Parathyroid adenoma (tissue), 2 donors: ENCODE measurements at regions not wholly inside any gene's neighbourhood (a gene's known extent, or its start where the extent isn't known, plus 50 kb on each side); places are given as distances from the start of the nearest gene placed in this dataset.

Experiments used
- H2AFZ ChIP-seq: fragments of 300-600 bp; sonication (generic); one replicate; pipeline ENCODE4 v1.7.0; 2017; ENCODE audit warnings: antibody characterized with exemption, mild to moderate bottlenecking
- H3K27ac ChIP-seq: fragments of 300-600 bp; sonication (generic); one replicate; pipeline ENCODE4 v1.7.0; 2017
- H3K27me3 ChIP-seq: fragments of 300-600 bp; sonication (generic); one replicate; pipeline ENCODE4 v1.7.0; 2017; ENCODE audit warnings: low read length; ENCODE audit not compliant: control insufficient read depth, insufficient read depth
- H3K36me3 ChIP-seq: fragments of 300-600 bp; sonication (generic); one replicate; pipeline ENCODE4 v1.7.0; 2017; ENCODE audit warnings: low read length; ENCODE audit not compliant: control insufficient read depth, insufficient read depth
- H3K4me1 ChIP-seq: fragments of 300-600 bp; sonication (generic); one replicate; pipeline ENCODE4 v1.7.0; 2017; ENCODE audit warnings: control low read depth
- H3K4me2 ChIP-seq: fragments of 300-600 bp; sonication (generic); one replicate; pipeline ENCODE4 v1.7.0; 2017; ENCODE audit warnings: low read length
- H3K4me3 ChIP-seq: fragments of 300-600 bp; sonication (generic); one replicate; pipeline ENCODE4 v1.7.0; 2017; ENCODE audit warnings: low read depth, low read length
- H3K79me2 ChIP-seq: fragments of 300-600 bp; sonication (generic); one replicate; pipeline ENCODE4 v1.7.0; 2017; ENCODE audit warnings: control low read depth
- H3K9ac ChIP-seq: fragments of 300-600 bp; sonication (generic); one replicate; pipeline ENCODE4 v1.7.0; 2017; ENCODE audit warnings: mild to moderate bottlenecking
- H3K9me3 ChIP-seq: fragments of 300-600 bp; sonication (generic); one replicate; pipeline ENCODE4 v1.7.0; 2017; ENCODE audit warnings: low read length; ENCODE audit not compliant: control insufficient read depth
- CTCF ChIP-seq: fragments of 300-600 bp; sonication (generic); IDR thresholded peaks from one replicate; pipeline ENCODE4 v1.7.0; 2017; ENCODE audit warnings: antibody characterized with exemption, mild to moderate bottlenecking
- donor health status: primary hyperparathyroidism.

DNA sequence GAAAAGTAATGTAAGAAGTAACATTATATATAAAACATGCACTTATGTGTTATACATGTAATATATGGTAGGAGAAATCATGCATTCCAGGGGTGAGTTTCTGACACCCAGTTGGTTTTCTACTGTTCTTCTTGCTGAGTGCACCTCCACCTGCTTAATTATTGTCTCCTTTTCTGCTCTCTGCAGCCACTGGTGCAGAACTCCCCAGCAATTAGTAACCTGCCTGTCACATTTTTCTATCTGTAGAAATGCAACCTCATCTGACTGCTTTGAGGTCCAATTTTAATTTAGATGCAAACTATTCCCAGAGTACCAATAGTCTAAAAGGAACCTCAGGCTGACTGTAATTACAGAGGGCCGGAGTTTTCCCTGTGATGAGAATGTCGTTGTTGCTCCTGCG lies 842.1 kb downstream of the AACS start:
- Histone ChIP-seq H3K79me2 (no peaks in the 10 kb centered on the region), H3K9me3 (no peaks in the 10 kb centered on the region), H3K4me2 (no peak overlapping the region), H3K4me3 (no peak overlapping the region), H3K36me3 (no peaks in the 10 kb centered on the region), H3K27me3 (no peaks in the 10 kb centered on the region), H3K4me1 (no peaks in the 10 kb centered on the region), H3K27ac (no peak overlapping the region), H3K9ac (no peak overlapping the region), H2AFZ (no peak overlapping the region)
- no peak for TF ChIP-seq CTCF

DNA sequence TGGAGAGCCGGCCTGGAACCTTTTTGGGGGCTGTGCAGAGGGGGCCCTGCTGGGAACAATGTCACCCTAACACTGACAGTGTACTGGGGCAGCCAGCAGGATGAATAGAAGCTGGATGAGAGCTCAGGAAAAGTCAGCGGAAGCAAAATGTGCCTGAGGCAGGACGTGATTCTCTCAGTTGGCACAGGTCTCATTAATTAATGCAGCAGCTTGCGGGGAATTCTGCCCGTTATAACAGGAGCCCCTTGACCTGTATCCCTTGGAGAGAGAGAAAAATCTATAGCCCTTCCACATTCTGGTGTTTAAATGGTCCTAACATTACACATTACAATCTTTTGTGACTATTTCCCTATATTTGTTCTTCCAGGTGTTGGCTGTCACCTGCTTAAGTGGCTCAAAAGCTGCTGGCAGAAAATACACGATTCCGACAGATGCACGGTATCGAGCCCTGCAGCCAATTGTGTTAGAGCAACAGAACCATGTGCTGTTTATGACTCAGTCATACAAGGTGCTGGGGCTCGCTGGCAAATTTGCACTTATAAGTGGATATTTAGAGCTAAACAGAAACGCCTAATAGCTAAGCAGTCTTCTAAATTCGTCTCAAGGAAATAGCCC lies 854.7 kb downstream of the AACS start:
- no peak overlapping the region for H3K4me3 ChIP-seq
- no peak overlapping the region for H2AFZ ChIP-seq
- no peaks in the 10 kb centered on the region for H3K9me3 ChIP-seq
- H3K27ac ChIP-seq: no peak overlapping the region
- TF ChIP-seq CTCF: no peak
- H3K79me2 ChIP-seq: no peaks in the 10 kb centered on the region
- no peaks in the 10 kb centered on the region for H3K27me3 ChIP-seq
- no peaks in the 10 kb centered on the region for H3K36me3 ChIP-seq
- no peak overlapping the region for H3K9ac ChIP-seq
- no peaks in the 10 kb centered on the region for H3K4me1 ChIP-seq
- no peak overlapping the region for H3K4me2 ChIP-seq

- Histone ChIP-seq H3K79me2 (no peaks in the 10 kb centered on the region), H3K36me3 (no peaks in the 10 kb centered on the region), H3K4me3 (no peak overlapping the region), H2AFZ (no peak overlapping the region), H3K27ac (no peak overlapping the region), H3K27me3 (no peaks in the 10 kb centered on the region), H3K9ac (no peak overlapping the region), H3K4me1 (no peaks in the 10 kb centered on the region), H3K9me3 (no peaks in the 10 kb centered on the region), H3K4me2 (no peak overlapping the region)
- TF ChIP-seq CTCF: no peak
These were observed 857.1 kb downstream of the AACS start for GRCh38 chr12:125922330-125922729.

DNA sequence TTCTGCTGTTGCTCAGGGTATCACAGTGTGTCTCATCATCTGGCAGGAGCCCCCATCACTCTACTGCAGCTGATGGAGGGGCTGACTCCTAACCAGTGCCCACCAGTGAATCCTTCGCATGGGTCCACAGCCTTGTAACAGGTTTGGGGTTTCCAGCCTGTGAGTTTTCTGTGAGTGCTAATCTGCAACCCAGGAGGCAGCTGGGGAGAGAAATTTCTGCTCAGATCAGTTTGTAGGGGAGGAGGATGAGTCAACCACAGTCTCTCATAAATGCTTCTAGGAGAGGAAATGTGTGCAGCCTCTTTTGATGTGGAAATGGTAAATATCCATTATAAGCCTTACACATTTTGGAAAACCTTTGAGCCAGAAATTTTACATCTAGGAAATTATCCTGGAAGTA lies 871.3 kb downstream of the AACS start:
- Histone ChIP-seq H3K4me2 (no peak overlapping the region), H2AFZ (no peak overlapping the region), H3K4me3 (no peak overlapping the region), H3K79me2 (no peaks in the 10 kb centered on the region), H3K27me3 (no peaks in the 10 kb centered on the region), H3K36me3 (no peaks in the 10 kb centered on the region), H3K9ac (no peak overlapping the region), H3K4me1 (no peaks in the 10 kb centered on the region), H3K27ac (no peak overlapping the region), H3K9me3 (no peaks in the 10 kb centered on the region)
- no peak for TF ChIP-seq CTCF

- H3K4me3 ChIP-seq: no peak overlapping the region
- no peaks in the 10 kb centered on the region for H3K36me3 ChIP-seq
- TF ChIP-seq CTCF: no peak
- H3K27ac ChIP-seq: no peak overlapping the region
- H2AFZ ChIP-seq: no peak overlapping the region
- no peak overlapping the region for H3K9ac ChIP-seq
- H3K4me1 ChIP-seq: no peaks in the 10 kb centered on the region
- H3K9me3 ChIP-seq: no peaks in the 10 kb centered on the region
- H3K79me2 ChIP-seq: no peaks in the 10 kb centered on the region
- H3K27me3 ChIP-seq: no peaks in the 10 kb centered on the region
- H3K4me2 ChIP-seq: no peak overlapping the region
These were observed 879.2 kb downstream of the AACS start for GRCh38 chr12:125944446-125944845.
